ENCODE measurements at regions not wholly inside any gene's neighbourhood (a gene's known extent, or its start where the extent isn't known, plus 50 kb on each side); places are given as distances from the start of the nearest gene placed in this dataset.
"Not testable (repeated sequence)": the region's sequence is repeated elsewhere in the genome, so short reads cannot be mapped to it uniquely, and the experiment has no call there.

DNA sequence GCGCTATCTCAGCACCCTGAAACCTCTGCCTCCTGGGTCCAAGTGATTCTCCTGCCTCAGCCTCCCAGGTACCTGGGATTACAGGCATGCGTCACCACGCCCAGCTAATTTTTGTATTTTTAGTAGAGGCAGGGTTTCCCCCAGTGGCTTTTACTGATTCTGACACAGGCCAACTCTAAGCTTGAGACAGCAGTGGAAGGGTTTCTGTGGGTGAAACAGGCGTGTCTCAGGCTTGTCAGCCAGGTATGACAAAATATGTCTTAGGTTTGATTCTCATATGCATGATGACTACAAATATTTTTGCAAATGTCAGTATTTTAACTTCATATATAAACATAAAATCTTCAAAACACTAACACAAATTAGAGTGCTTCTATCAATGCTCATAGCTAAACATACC, 952.8 kb upstream of the CDH18 start:
- not testable (repeated sequence) for H3K4me1 ChIP-seq; DNase-seq (ENCODE audit: low spot score in 2 of 2)
- WGBS, result 79% methylated on average over 3 of the region's 4 CpGs

DNA sequence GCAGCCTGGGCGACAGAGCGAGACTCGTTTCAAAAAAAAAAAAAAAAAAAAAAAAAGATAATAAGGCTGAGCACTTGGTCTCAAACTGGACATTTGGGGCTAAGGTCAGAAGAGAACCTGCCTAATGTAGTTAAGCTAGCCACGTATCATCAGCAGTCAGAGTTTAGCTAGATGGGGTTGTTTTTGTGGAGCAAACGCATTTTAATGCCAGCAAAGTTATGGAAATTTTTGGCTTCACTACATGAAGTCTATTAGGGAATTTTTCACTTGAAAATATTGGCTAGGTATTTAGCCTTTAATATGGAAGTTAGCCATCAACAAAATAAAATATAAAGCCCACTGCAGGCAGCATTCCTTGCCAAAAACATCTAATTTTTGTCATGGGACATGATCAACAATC, 902.9 kb upstream of the CDH18 start:
- not testable (repeated sequence) for H3K4me3 ChIP-seq; H3K9me3 ChIP-seq; H3K27ac ChIP-seq; H3K36me3 ChIP-seq; H3K27me3 ChIP-seq; H3K4me1 ChIP-seq; DNase-seq (ENCODE audit: low spot score in 2 of 2)
- WGBS, result 84% methylated on average over 5 of the region's 5 CpGs

More for the DNA sequence above, 952.8 kb upstream of the CDH18 start:
- not testable (repeated sequence) for H3K27ac ChIP-seq, H3K4me3 ChIP-seq, H3K36me3 ChIP-seq, H3K9me3 ChIP-seq, H3K27me3 ChIP-seq

DNA sequence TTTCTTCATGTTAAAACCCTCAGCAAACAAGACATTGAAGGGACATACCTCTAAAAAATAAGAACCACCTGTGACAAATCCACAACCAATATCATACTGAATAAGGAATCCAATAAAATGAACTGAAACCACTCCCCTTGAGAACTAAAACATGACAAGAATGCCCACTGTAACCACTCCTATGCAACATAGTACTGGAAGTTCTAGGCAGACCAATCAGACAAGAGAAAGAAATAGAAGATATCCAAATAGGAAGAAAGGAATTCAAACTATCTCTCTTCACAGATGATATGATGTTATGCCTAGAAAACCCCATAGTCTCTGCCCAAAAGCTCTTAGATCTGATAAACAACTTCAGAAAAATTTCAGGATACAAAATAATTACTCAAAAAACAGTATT, 887.7 kb upstream of the CDH18 start:
- DNase-seq (ENCODE audit: low spot score in 2 of 2); H3K27me3 ChIP-seq; H3K36me3 ChIP-seq; H3K27ac ChIP-seq; H3K9me3 ChIP-seq; H3K4me1 ChIP-seq; H3K4me3 ChIP-seq: not testable (repeated sequence)

DNA sequence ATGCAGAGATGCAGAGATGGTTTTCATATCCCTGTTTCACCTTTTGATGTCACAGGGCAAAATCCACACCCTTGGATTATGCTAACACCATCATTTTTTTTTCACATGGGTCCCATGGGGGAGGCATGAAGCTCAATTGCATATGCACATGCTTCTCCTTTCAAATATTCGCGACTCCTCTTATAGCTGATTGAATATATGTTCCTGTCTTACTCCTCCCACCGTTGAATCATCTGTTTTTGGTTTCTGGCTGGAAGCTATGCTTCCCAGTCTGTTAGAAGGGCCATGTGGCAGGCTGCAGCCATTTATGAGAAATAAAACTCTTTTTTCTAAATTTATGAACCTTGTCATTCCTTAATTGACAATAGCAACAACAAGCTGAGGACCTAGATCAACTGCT, 877.9 kb upstream of the CDH18 start:
- not testable (repeated sequence) for H3K36me3 ChIP-seq; H3K4me1 ChIP-seq; H3K27ac ChIP-seq; H3K27me3 ChIP-seq; H3K4me3 ChIP-seq; DNase-seq (ENCODE audit: low spot score in 2 of 2); H3K9me3 ChIP-seq
- WGBS, result 66% methylated on average over 3 of the region's 3 CpGs

DNA sequence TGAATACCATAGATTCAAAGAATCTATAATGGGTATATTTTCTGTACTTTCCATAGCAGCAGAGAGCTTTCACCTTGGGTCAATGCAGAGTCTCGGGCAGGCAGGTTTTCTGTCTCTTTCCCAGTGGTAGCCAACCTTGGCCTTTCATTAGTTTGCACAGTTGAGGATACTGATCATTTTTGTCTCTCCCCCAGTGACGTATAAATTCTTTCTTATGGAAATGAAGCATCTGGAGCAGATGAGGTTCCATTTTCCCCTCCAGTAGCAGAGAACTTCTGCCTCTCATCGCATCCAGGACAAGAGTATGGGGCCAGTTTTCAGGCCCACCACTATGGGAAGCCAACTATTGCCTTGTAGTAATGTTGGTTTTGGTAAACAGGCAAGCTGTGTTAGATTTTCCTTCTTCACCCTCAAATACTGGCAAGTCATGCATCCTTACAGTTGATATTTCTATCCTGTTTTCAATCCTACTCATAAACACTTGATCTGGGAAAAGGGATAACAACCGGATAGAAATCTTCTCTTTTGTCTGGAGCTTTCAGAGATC, 845.2 kb upstream of the CDH18 start:
- DNase-seq (ENCODE audit: low spot score in 2 of 2), result no peak
- H3K36me3 ChIP-seq, result no peaks in the 10 kb centered on the region
- H3K4me3 ChIP-seq, result no peak overlapping the region
- H3K4me1 ChIP-seq, result no peaks in the 10 kb centered on the region
- no peak overlapping the region for H3K27ac ChIP-seq
- H3K27me3 ChIP-seq, result no peaks in the 10 kb centered on the region
- H3K9me3 ChIP-seq, result no peaks in the 10 kb centered on the region
- TF ChIP-seq POLR2AphosphoS5 (IDR thresholded peaks at IDR 0.05) (no peak), POLR2A (IDR thresholded peaks at IDR 0.05) (no peak), EP300 (IDR thresholded peaks at IDR 0.05) (no peak)
- TF ChIP-seq, protein P1, sequence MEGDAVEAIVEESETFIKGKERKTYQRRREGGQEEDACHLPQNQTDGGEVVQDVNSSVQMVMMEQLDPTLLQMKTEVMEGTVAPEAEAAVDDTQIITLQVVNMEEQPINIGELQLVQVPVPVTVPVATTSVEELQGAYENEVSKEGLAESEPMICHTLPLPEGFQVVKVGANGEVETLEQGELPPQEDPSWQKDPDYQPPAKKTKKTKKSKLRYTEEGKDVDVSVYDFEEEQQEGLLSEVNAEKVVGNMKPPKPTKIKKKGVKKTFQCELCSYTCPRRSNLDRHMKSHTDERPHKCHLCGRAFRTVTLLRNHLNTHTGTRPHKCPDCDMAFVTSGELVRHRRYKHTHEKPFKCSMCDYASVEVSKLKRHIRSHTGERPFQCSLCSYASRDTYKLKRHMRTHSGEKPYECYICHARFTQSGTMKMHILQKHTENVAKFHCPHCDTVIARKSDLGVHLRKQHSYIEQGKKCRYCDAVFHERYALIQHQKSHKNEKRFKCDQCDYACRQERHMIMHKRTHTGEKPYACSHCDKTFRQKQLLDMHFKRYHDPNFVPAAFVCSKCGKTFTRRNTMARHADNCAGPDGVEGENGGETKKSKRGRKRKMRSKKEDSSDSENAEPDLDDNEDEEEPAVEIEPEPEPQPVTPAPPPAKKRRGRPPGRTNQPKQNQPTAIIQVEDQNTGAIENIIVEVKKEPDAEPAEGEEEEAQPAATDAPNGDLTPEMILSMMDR (IDR thresholded peaks at IDR 0.05), result no peak
- WGBS, result 82% methylated on average over 4 of the region's 4 CpGs

DNA sequence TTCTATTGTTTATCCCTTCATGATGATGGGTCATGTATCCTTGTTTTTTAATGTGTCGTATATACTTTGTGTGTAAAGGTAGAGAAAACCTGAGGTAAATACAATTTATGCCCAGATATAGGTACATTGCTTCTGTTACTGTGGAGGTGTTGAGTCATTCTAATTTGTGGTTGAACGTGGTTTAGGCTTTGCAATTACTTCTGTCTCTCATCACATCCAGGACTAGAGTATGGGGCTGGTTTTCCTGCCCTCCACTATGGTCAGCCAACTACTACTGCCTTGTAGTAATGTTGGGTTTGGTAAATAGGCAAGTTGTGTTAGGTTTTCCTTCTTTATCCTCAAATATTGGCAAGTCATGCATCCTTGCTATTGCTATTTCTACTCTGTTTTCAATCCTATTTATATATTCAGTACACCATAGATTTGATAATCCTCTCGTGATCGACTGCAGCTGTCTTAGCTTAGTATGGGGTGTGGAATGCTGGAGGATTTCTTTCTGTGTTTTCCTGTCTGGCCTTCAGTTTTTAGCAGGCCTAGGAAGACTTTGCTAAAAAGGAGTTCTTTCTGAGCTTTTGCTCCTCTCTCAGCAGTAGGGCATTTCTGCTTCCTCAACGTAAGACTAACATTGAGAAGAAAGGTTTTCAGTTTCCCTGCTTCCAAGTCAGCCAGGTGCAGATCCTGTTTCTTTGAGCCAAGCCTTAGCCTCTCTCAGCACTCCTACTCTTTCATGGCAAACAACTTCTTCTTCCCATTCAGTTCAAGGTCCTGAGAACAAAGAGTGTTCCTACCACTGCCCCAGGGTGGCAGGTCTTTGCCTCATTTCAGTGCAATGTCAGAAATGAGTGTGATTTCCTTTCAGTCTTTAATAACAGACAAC, 844.4 kb upstream of the CDH18 start:
- Histone ChIP-seq H3K4me3 (no peak overlapping the region), H3K9me3 (no peaks in the 10 kb centered on the region), H3K36me3 (no peaks in the 10 kb centered on the region), H3K4me1 (no peaks in the 10 kb centered on the region), H3K27ac (no peak overlapping the region), H3K27me3 (no peaks in the 10 kb centered on the region)
- no peak for TF ChIP-seq POLR2A (IDR thresholded peaks at IDR 0.05)
- TF ChIP-seq POLR2AphosphoS5 (IDR thresholded peaks at IDR 0.05), result no peak
- TF ChIP-seq, protein P1 (IDR thresholded peaks at IDR 0.05), result no peak
- no peak for TF ChIP-seq EP300 (IDR thresholded peaks at IDR 0.05)
- 72% methylated on average over 5 of the region's 5 CpGs for WGBS
- no peak for DNase-seq (ENCODE audit: low spot score in 2 of 2)

DNA sequence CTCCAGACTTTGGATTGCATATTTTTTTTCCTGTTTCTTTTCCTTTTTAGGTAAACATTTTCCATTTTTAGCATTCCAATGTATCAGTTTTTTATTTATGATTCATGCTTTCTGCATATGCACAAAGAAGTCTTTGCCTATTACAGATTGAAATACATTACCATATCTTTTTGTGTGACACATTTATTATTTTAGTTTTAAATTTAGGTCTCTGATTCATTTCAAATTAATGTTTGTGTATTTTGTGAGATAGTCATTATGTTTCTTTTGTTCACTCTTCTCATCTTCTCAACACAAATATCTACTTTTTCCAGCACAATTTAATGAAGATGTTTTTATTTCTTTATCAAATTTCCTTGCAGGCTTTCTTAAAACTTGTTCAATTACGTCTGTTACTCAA, 838.0 kb upstream of the CDH18 start:
- H3K4me3 ChIP-seq; H3K27ac ChIP-seq; H3K9me3 ChIP-seq; H3K36me3 ChIP-seq; H3K27me3 ChIP-seq; DNase-seq (ENCODE audit: low spot score in 2 of 2); H3K4me1 ChIP-seq: not testable (repeated sequence)
- WGBS, result 82% methylated on average over 1 of the region's 1 CpG

DNA sequence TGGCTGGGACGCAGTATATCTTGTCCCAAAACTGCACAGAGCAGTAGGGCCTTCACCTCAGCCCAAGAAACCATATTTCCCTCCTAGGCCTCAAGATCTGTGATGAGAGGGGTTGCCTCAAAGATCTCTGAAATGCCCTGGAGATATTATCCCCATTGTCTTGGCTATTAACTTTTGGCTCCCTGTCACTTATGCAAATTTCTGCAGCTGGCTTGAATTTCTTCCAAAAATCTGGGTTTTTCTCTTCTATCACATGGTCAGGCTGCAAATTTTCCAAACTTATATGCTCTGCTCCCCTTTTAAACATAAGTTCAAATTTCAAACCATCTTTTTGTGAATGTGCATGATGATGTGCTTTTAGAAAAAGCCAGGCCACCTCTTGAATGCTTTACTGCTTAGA, 809.2 kb upstream of the CDH18 start:
- not testable (repeated sequence) for DNase-seq (ENCODE audit: low spot score in 2 of 2)

DNA sequence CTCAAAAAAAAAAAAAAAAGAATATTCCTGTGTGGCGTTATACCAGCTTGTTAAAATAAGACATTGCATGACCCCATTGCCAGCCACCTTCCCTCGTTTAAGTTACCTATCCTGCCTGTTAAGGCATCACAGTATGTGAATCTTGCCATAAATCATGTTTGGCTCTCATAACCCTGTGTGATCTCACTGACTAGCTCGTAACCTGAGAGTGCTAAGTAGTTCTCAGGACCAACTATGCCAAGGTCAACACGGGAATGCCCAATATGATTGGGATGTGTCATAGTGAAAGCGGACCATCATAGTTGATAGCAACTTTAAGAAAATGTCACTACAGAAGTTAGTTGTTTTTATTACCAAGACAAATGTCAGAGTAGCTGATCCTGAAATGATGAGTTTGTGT, 796.8 kb upstream of the CDH18 start:
- H3K4me1 ChIP-seq; H3K36me3 ChIP-seq; H3K4me3 ChIP-seq; H3K27ac ChIP-seq; DNase-seq (ENCODE audit: low spot score in 2 of 2); H3K27me3 ChIP-seq; H3K9me3 ChIP-seq: not testable (repeated sequence)
- 79% methylated on average over 4 of the region's 5 CpGs for WGBS

More for the DNA sequence above, 809.2 kb upstream of the CDH18 start:
- not testable (repeated sequence) for H3K4me1 ChIP-seq, H3K9me3 ChIP-seq, H3K36me3 ChIP-seq, H3K27me3 ChIP-seq, H3K27ac ChIP-seq, H3K4me3 ChIP-seq
- WGBS, result 100% methylated on average over 1 of the region's 1 CpG

DNA sequence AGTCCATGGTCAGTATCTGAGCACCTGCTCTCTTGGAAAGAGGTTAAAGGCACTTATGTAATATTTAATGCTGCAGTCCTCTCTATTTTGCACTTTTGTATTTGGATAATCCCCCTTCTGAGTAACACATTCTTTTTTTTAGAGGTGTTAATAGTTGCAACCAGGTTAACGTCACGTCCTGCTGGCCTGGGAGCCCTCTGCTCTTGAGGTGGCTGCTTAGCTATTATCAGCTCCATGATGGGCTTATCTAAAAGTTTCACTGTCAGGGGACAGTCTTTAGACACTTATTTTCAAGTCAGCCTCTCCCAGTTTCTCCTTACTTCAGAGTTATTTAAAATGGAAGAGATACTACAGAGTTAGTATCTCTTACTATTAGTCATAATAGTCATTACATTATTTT, 795.5 kb upstream of the CDH18 start:
- not testable (repeated sequence) for H3K36me3 ChIP-seq; H3K9me3 ChIP-seq; H3K4me1 ChIP-seq; H3K27me3 ChIP-seq; DNase-seq (ENCODE audit: low spot score in 2 of 2); H3K27ac ChIP-seq; H3K4me3 ChIP-seq
- 85% methylated on average over 2 of the region's 2 CpGs for WGBS

DNA sequence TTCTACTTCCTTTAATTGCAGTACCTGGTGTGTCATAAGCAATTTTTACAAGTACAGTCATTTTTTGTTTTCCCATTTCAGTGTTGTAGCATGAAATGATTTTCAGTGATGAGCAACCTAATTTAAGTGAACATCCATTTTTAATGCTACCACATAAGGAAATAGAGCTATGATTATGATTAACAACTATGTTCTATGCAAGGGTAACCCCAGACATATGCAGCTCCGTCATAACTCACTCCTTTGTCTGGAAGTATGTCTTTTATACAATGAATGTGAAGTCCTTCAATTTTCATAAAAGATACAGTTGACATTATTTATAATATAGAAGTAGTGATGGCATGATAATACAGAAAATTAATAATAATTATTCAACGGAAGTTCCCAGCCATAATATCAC, 783.3 kb upstream of the CDH18 start:
- H3K9me3 ChIP-seq; H3K4me3 ChIP-seq; H3K4me1 ChIP-seq; DNase-seq (ENCODE audit: low spot score in 2 of 2); H3K36me3 ChIP-seq; H3K27ac ChIP-seq; H3K27me3 ChIP-seq: not testable (repeated sequence)
- WGBS, result 77% methylated on average over 2 of the region's 2 CpGs

DNA sequence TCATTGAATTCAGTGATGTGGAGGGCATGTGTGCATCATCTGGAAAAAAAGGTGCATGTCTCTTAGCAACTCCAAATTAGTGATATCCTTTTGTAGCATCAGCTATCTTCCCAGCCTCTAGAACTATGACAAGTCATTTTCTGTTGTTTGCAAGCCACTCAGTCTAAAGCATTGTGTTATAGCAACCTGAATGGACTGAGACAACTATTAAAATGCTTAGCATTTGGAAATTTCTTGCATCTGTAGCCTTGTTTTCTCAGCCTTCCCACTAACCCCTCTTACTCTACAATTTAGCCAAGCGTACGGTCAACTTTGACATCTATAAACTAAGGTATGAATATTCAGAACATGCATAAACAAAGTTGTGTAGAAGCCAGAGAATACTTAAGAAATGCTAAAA, 777.1 kb upstream of the CDH18 start:
- not testable (repeated sequence) for H3K4me3 ChIP-seq; DNase-seq (ENCODE audit: low spot score in 2 of 2); H3K4me1 ChIP-seq; H3K9me3 ChIP-seq; H3K27me3 ChIP-seq; H3K36me3 ChIP-seq; H3K27ac ChIP-seq
- WGBS, result no CpG with 5 or more reads among the region's 2 CpGs

Measured in suprapubic skin (tissue), 4 donors.